Neutrophil (primary cell): ENCODE measurements at regions not wholly inside any gene's neighbourhood (a gene's known extent, or its start where the extent isn't known, plus 50 kb on each side); places are given as distances from the start of the nearest gene placed in this dataset.

ENCODE experiments used
- H3K27ac ChIP-seq: fragments of 200-600 bp; sonication (generic); 2 replicates; pipeline ENCODE4 v1.5.1; 2016; ENCODE audit warnings: mild to moderate bottlenecking, moderate library complexity
- H3K27me3 ChIP-seq: fragments of 200-600 bp; sonication (generic); 2 replicates; pipeline ENCODE4 v1.6.0; 2016; ENCODE audit warnings: mild to moderate bottlenecking
- H3K36me3 ChIP-seq: fragments of 200-600 bp; sonication (generic); 2 replicates; pipeline ENCODE4 v1.5.1; 2017
- H3K4me1 ChIP-seq, 2 experiments: fragments of 200-600 bp in 1 of 2; sonication (generic) in 1 of 2; 1 replicate in 1 of 2; 2 replicates in 1 of 2; pipeline versions ENCODE4 v1.5.1 to v1.6.1; 2013 to 2016; ENCODE audit warnings: low read depth in 1 of 2, low read length in 1 of 2, mild to moderate bottlenecking in 1 of 2, moderate library complexity in 1 of 2; ENCODE audit not compliant: control insufficient read depth in 1 of 2, insufficient read depth in 1 of 2
- H3K4me3 ChIP-seq, 2 experiments: fragments of 200-600 bp in 1 of 2; sonication (generic) in 1 of 2; 1 replicate in 1 of 2; 2 replicates in 1 of 2; pipeline ENCODE4 v1.5.1; 2013 to 2016; ENCODE audit warnings: low read depth in 1 of 2, low read length in 1 of 2, mild to moderate bottlenecking in 1 of 2, moderate library complexity in 1 of 2
- H3K9me3 ChIP-seq: fragments of 200-600 bp; sonication (generic); 2 replicates; pipeline ENCODE4 v1.5.1; 2016
- CTCF ChIP-seq: fragments of 200-600 bp; sonication (generic); IDR thresholded peaks from 2 replicates; pipeline ENCODE4 v1.5.1; 2016; ENCODE audit warnings: antibody characterized with exemption

GRCh38 chr7:131249483-131249882 lies 78.2 kb upstream of the MKLN1 start:
- Histone ChIP-seq H3K9me3 (no peaks in the 10 kb centered on the region), H3K27me3 (no peaks in the 10 kb centered on the region), H3K27ac (no peak overlapping the region), H3K4me3 (no peak overlapping the region), H3K36me3 (no peaks in the 10 kb centered on the region), H3K4me1 (no peaks in the 10 kb centered on the region)
- no peak for TF ChIP-seq CTCF

- no peaks in the 10 kb centered on the region for H3K36me3 ChIP-seq
- no peak overlapping the region for H3K27ac ChIP-seq
- H3K4me3 ChIP-seq = no peak overlapping the region
- no peak for TF ChIP-seq CTCF
- no peaks in the 10 kb centered on the region for H3K9me3 ChIP-seq
- H3K4me1 ChIP-seq = no peaks in the 10 kb centered on the region
- H3K27me3 ChIP-seq = no peaks in the 10 kb centered on the region
These were observed 77.3 kb upstream of the MKLN1 start for GRCh38 chr7:131250331-131250730.

- Histone ChIP-seq H3K4me1 (no peaks in the 10 kb centered on the region), H3K36me3 (no peaks in the 10 kb centered on the region), H3K27me3 (no peaks in the 10 kb centered on the region), H3K27ac (no peak overlapping the region), H3K4me3 (no peak overlapping the region), H3K9me3 (no peaks in the 10 kb centered on the region)
- TF ChIP-seq CTCF = no peak
These were observed 76.3 kb upstream of the MKLN1 start for GRCh38 chr7:131251371-131251770.

GRCh38 chr7:131252976-131253375 lies 74.7 kb upstream of the MKLN1 start:
- Histone ChIP-seq H3K9me3 (no peaks in the 10 kb centered on the region), H3K4me1 (no peaks in the 10 kb centered on the region), H3K27ac (no peak overlapping the region), H3K36me3 (no peaks in the 10 kb centered on the region), H3K27me3 (no peaks in the 10 kb centered on the region), H3K4me3 (no peak overlapping the region)
- TF ChIP-seq CTCF = no peak

GRCh38 chr7:131254211-131254610 lies 73.5 kb upstream of the MKLN1 start:
- H3K36me3 ChIP-seq = no peaks in the 10 kb centered on the region
- H3K4me3 ChIP-seq = no peak overlapping the region
- H3K27ac ChIP-seq = no peak overlapping the region
- no peaks in the 10 kb centered on the region for H3K27me3 ChIP-seq
- H3K4me1 ChIP-seq = no peaks in the 10 kb centered on the region
- no peaks in the 10 kb centered on the region for H3K9me3 ChIP-seq
- TF ChIP-seq CTCF = no peak

GRCh38 chr7:131255242-131255641 lies 72.4 kb upstream of the MKLN1 start:
- Histone ChIP-seq H3K9me3 (no peaks in the 10 kb centered on the region), H3K36me3 (no peaks in the 10 kb centered on the region), H3K4me1 (no peaks in the 10 kb centered on the region), H3K27me3 (no peaks in the 10 kb centered on the region), H3K4me3 (no peak overlapping the region), H3K27ac (no peak overlapping the region)
- TF ChIP-seq CTCF = no peak
